Colonic mucosa (tissue), 4 donors: ENCODE measurements at regions not wholly inside any gene's neighbourhood (a gene's known extent, or its start where the extent isn't known, plus 50 kb on each side); places are given as distances from the start of the nearest gene placed in this dataset.

ENCODE experiments used
- DNase-seq: peaks from one replicate; pipeline ENCODE4 v3.0.0-alpha.2; 2020
- H3K27ac ChIP-seq: fragments of 200-600 bp; one replicate; pipeline ENCODE4 v1.8.0; 2021
- H3K27me3 ChIP-seq: fragments of 200-600 bp; one replicate; pipeline ENCODE4 v1.8.0; 2021
- H3K36me3 ChIP-seq: fragments of 200-600 bp; one replicate; pipeline ENCODE4 v1.8.0; 2021
- H3K4me1 ChIP-seq: fragments of 200-600 bp; one replicate; pipeline ENCODE4 v1.8.0; 2021; ENCODE audit warnings: mild to moderate bottlenecking
- H3K4me3 ChIP-seq: fragments of 200-600 bp; one replicate; pipeline ENCODE4 v1.8.0; 2021
- H3K9ac ChIP-seq, 2 donors: one replicate each; pipeline ENCODE4 v1.7.0; 2013; ENCODE audit warnings: control low read depth in 2 of 2, low read depth in 2 of 2, low read length in 2 of 2
- H3K9me3 ChIP-seq: fragments of 200-600 bp; one replicate; pipeline ENCODE4 v1.8.0; 2021
- intact Hi-C: fragments of 100-400 bp; cut with DNase I; formaldehyde crosslinking; loops from one replicate; pipeline ENCODE4 v1.14.1; 2022
- TF ChIP-seq, protein P1 (sequence below): fragments of 200-600 bp; IDR thresholded peaks from one replicate; pipeline ENCODE4 v1.8.0; 2022; ENCODE audit warnings: antibody characterized with exemption, mild to moderate bottlenecking
- donor health status: healthy.
- donor health status: DM: no; HTN: no; CAD: no.
- donor health status: DM: no; HTN: no; CAD: no.

DNA sequence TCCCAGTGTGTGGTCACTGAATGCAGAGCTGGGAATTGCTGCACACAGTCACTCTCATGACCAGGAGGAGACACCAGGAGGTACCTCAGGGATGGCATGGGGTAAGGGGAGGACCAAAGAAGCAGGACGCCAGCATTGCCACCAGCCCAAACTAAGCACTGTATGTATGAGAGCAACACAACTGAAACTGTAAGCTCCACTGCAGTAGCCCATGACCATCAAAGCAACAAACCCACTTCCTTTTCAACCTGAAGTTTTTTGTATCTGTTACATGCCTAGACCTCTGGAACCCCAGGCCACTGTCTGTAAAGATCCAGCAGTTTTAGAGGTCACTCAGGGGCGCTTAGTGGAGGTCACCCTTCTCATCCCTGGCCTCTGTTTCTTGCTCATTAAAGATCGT lies 164.3 kb downstream of the SETD4 start:
- Histone ChIP-seq H3K36me3 (no peaks in the 10 kb centered on the region), H3K4me1 (no peaks in the 10 kb centered on the region), H3K27ac (no peak overlapping the region), H3K27me3 (no peaks in the 10 kb centered on the region), H3K9ac (no peak overlapping the region), H3K4me3 (no peak overlapping the region), H3K9me3 (no peaks in the 10 kb centered on the region)
- intact Hi-C loops = no loop called here
- no peak for DNase-seq
- TF ChIP-seq, protein P1, sequence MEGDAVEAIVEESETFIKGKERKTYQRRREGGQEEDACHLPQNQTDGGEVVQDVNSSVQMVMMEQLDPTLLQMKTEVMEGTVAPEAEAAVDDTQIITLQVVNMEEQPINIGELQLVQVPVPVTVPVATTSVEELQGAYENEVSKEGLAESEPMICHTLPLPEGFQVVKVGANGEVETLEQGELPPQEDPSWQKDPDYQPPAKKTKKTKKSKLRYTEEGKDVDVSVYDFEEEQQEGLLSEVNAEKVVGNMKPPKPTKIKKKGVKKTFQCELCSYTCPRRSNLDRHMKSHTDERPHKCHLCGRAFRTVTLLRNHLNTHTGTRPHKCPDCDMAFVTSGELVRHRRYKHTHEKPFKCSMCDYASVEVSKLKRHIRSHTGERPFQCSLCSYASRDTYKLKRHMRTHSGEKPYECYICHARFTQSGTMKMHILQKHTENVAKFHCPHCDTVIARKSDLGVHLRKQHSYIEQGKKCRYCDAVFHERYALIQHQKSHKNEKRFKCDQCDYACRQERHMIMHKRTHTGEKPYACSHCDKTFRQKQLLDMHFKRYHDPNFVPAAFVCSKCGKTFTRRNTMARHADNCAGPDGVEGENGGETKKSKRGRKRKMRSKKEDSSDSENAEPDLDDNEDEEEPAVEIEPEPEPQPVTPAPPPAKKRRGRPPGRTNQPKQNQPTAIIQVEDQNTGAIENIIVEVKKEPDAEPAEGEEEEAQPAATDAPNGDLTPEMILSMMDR = no peak

DNA sequence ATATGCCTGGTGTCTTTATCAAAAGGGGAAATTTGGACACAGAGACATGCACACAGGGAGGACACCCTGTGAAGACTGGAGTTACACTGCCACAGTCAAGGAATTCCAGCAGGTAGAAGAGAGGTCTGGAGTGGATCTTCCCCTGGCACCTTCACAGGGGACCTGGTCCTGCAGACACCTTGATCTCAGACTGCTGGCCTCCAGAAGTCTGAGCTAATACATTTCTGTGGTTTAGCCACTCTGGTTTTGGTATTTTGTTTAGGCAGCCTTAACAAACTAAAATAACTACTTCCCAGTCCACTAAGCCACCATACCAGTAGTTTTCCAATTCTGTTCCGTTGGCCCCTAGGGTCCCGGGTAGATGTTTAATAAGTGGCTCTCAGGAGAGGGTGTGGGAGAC lies 164.7 kb downstream of the SETD4 start:
- intact Hi-C loops = no loop called here
- Histone ChIP-seq H3K9me3 (no peaks in the 10 kb centered on the region), H3K27me3 (no peaks in the 10 kb centered on the region), H3K9ac (no peak overlapping the region), H3K36me3 (no peaks in the 10 kb centered on the region), H3K4me3 (no peak overlapping the region), H3K4me1 (no peaks in the 10 kb centered on the region), H3K27ac (no peak overlapping the region)
- TF ChIP-seq, protein P1 = no peak
- no peak for DNase-seq

DNA sequence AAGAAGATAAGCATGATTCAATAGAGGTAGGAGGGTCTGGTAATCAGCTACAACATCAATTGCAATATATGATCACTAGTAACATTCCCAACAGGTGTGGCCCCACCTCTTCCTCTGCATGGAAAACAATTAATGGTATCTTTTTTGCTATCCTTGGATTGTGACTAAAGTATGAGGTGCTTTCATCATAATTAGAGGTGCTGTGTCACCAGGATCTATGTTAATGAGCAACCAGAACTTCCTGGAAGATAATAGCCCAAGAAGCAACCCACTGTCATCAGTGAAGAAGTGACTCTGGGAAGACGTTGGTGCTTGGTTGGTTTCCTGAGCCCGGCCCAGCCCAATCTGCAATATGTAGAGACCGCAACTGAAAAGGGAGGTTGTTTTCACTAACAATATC lies 167.2 kb downstream of the SETD4 start:
- Histone ChIP-seq H3K36me3 (no peaks in the 10 kb centered on the region), H3K27me3 (no peaks in the 10 kb centered on the region), H3K4me1 (no peaks in the 10 kb centered on the region), H3K27ac (no peak overlapping the region), H3K4me3 (no peak overlapping the region), H3K9ac (no peak overlapping the region), H3K9me3 (no peaks in the 10 kb centered on the region)
- intact Hi-C loops = no loop called here
- TF ChIP-seq, protein P1 = no peak
- no peak for DNase-seq

DNA sequence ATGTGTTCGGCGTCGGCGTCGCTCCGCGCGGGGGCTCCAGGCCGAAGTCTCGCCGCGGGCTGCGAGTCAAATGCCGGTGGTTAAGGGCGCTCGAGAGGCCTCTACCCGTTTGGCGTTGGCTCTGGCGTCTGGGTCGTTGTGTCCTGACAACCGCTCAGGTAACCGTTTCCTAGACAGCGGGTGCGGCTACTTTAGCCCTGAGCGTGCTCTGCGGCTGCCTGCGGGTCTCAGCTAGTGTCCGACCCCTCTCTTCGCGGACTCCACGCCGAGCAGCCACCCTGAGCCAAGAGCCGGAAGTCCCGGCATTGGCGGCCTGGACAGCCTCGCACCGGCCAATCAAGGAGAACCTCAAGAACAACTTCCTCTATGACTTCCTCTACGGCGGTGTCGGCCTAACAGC lies 173.4 kb downstream of the SETD4 start:
- Histone ChIP-seq H3K4me3 (no peak overlapping the region), H3K9me3 (no peaks in the 10 kb centered on the region), H3K27me3 (no peaks in the 10 kb centered on the region), H3K36me3 (no peaks in the 10 kb centered on the region), H3K27ac (no peak overlapping the region), H3K9ac (no peak overlapping the region), H3K4me1 (no peaks in the 10 kb centered on the region)
- intact Hi-C loops = no loop called here
- DNase-seq = no peak
- TF ChIP-seq, protein P1 = no peak

DNA sequence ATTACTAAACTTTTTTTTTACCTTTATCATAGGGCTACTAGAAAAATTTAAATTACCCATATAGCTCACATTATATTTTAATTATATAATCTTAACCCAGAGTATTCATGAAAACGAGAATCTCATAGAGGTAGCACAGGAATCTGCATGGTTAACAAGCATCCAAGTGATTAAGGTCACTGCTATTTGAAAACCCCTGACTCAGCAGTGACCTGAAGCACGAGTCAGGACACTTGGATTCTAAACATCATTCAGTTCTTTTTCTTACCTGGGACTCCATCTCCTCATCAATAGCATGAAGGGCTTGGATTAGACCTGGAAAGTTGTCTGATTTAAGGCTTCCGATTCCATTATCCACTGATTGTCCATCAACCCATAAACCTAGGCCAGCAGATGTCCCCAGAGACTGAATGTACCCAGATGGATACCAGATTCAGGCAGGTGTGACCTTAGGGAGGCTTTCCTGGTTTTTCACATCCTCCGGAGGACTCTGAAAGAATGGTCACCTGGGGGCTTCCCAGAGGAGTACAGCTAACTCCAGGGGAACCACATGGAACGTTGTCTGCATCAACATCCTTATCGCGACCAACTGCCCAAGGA lies 174.3 kb downstream of the SETD4 start:
- intact Hi-C loops = no loop called here
- no peak for DNase-seq

More for the DNA sequence above, 174.3 kb downstream of the SETD4 start:
- Histone ChIP-seq H3K4me1 (no peaks in the 10 kb centered on the region), H3K36me3 (no peaks in the 10 kb centered on the region), H3K4me3 (no peak overlapping the region), H3K9me3 (no peaks in the 10 kb centered on the region), H3K9ac (no peak overlapping the region), H3K27me3 (no peaks in the 10 kb centered on the region), H3K27ac (no peak overlapping the region)
- TF ChIP-seq, protein P1 = no peak
